ENCODE measurements at regions not wholly inside any gene's neighbourhood (a gene's known extent, or its start where the extent isn't known, plus 50 kb on each side); places are given as distances from the start of the nearest gene placed in this dataset.
A peak's percentile ranks its signal among the peaks of the same experiment; 100 is the strongest.

- ATAC-seq (no peak), DNase-seq (peak; percentile 32)
- intact Hi-C loops (cut with DNase I), result no loop called here
- no peak for TF ChIP-seq CTCF (IDR thresholded peaks at IDR 0.05)
- Histone ChIP-seq H3K4me1 (peaks cover 93% of the 10 kb centered on the region), H3K9me3 (no peaks in the 10 kb centered on the region), H3K4me3 (peak overlapping the region; percentile 39), H3K36me3 (peaks cover 53% of the 10 kb centered on the region), H3K27me3 (ENCODE audit: low read depth) (no peaks in the 10 kb centered on the region), H3K27ac (peak overlapping the region; percentile 98)
Observed at GRCh38 chr22:46083383-46084350, 66.7 kb upstream of the PPARA start.

DNA sequence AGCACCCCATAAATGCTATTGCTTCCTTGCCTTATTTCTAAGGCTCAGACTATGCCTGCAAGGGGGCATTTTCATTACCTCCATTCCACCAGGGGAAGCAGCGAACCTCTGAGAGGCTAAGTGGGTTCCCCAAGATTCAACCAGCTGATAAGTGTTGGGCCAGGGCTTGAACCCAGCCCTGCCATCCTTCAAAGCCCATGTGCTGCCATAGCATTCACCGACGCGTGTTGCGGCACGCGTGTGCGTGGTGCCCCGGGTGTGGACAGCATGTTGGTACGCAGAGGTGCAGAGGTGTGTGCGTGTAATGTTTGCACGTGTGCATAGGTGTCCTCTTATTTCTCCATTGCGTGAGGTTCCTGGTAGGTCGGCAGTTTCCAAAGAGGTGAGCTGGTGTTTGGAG lies 66.0 kb upstream of the PPARA start:
- DNase-seq (peak; percentile 40), ATAC-seq (no peak)
- no peak for TF ChIP-seq CTCF (IDR thresholded peaks at IDR 0.05)
- Histone ChIP-seq H3K36me3 (peaks cover 60% of the 10 kb centered on the region), H3K4me3 (peak overlapping the region; percentile 39), H3K4me1 (peaks cover 93% of the 10 kb centered on the region), H3K27me3 (ENCODE audit: low read depth) (no peaks in the 10 kb centered on the region), H3K27ac (peak overlapping the region; percentile 98), H3K9me3 (no peaks in the 10 kb centered on the region)
- intact Hi-C loops (cut with DNase I), result no loop called here

DNA sequence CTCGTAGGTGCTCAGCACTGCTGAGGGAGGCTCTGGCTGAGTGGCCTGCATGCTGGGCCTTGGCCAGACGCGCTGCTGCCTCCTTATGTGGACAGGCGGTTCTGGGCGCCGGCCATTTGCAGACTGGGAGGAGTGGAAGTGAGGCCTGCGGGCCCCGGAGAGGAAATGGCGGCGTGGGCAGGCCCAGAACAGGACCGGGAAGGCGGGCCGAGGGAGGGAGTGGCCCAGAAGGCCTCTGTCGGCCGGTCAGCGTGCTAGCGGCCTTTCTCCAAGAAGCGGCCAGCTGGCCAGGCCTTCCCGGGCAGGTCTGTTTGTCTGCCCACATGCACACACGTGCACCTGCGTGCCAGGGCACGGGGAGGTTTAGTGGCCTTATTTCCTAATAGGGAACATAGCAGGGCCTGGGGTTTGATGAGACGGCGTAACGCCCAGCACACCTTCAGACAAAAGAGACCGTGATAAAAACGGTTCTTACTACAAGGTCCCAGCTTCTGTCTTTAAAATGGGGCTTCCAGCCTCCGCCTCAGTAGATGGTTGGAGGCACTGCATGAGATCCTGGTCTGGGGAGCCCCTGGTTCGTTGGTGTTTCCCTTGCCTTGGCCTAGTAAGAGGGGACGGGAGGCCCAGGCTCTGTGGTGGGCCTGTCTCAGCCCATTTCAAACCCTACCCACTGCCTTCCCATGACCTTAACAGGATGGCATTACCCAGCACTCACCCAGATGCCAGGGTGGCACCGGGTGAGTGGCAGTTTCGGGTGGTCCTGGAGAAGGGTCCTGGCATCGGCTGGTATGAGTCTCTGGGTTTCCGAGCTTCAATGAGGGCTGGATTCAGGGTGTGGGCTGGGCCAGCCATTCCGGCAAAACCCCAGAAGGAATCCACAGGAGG lies 65.1 kb upstream of the PPARA start:
- no peaks in the 10 kb centered on the region for H3K27me3 ChIP-seq (ENCODE audit: low read depth)
- peak; percentile 87 for DNase-seq
- H3K36me3 ChIP-seq, result peaks cover 67% of the 10 kb centered on the region
- H3K9me3 ChIP-seq, result no peaks in the 10 kb centered on the region
- H3K4me1 ChIP-seq, result peaks cover 93% of the 10 kb centered on the region
- peak overlapping the region; percentile 39 for H3K4me3 ChIP-seq
- no peak for TF ChIP-seq CTCF (IDR thresholded peaks at IDR 0.05)
- intact Hi-C loops (cut with DNase I), result no loop called here
- peak; percentile 77 to 79 for ATAC-seq
- peak overlapping the region; percentile 98 for H3K27ac ChIP-seq

DNA sequence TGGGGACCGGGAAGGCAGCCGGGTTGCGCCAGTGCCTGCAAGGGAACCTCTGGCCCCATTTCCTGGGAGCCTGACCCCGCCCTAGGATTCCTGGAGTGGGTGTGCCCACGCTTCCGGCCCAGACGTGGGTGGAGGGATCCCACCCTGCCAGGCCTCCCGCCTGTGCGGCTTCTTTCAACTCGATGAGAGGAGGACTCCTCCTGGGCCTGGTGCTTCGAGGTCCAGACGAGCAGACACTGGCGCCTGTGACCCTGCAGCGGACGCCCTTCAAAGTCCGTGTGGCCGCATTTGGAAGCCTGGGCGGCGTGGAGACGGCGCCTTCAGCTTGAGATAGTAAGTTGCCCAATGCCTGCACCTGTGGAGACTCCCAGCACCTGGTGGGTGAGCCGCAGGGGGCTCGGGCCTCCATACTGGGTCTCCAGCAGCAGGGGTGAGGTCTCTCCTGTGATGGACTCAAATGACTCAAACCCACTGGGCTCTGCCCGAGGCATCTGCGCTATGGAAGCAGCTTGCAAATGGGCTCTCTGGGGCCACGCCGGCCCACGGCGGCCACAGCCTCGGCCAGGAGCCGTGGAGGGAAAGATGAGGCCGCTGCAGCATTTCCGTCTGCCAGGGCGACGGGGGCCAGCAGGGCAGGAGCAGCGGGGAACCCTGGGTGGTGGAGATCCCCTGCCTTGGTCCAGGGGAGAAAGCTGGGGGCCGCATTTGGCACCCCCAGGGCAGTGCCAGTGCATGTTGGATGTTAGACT lies 64.3 kb upstream of the PPARA start:
- Histone ChIP-seq H3K36me3 (peaks cover 68% of the 10 kb centered on the region), H3K27me3 (ENCODE audit: low read depth) (no peaks in the 10 kb centered on the region), H3K27ac (peak overlapping the region; percentile 98), H3K4me3 (peak overlapping the region; percentile 39), H3K4me1 (peaks cover 98% of the 10 kb centered on the region), H3K9me3 (no peaks in the 10 kb centered on the region)
- ATAC-seq (peak; percentile 85 to 88), DNase-seq (peak; percentile 91)
- intact Hi-C loops (cut with DNase I), result no loop called here
- no peak for TF ChIP-seq CTCF (IDR thresholded peaks at IDR 0.05)
